ENCODE measurements at regions not wholly inside any gene's neighbourhood (a gene's known extent, or its start where the extent isn't known, plus 50 kb on each side); places are given as distances from the start of the nearest gene placed in this dataset.

DNA sequence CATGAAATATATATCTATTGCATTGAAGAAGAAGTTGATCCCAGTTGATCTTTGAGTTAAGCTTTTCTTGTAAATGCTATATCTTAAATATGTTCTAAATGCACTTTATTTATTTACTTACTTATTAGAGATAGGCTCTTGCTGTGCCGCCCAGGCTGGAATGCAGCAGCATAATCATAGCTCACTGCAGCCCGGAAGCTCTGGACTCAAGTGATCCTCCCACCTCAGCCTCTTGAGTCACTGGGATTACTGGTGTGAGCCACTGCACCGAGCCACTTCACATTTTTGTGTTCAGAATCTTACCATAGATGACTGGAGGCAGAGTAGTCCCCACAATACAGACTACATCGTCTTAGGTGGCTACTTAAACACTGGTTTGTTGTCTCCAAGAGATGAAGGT is 324.3 kb upstream of the SLIT2 start:
- Histone ChIP-seq H3K36me3 (ENCODE audit: control insufficient read depth in 2 of 2, extremely low read depth in 1 of 2, insufficient read depth in 2 of 2, low read length in 2 of 2) (no peaks in the 10 kb centered on the region), H3K4me2 (ENCODE audit: insufficient read depth, low read length) (no peak overlapping the region), H3K9me1 (replicated peaks; ENCODE audit: control insufficient read depth, extremely low read depth, insufficient read depth, low read length) (no peaks in the 10 kb centered on the region), H3K27ac (ENCODE audit: insufficient read depth, low read depth, low read length) (no peak overlapping the region), H3K27me3 (ENCODE audit: control insufficient read depth in 2 of 2, insufficient read depth in 2 of 2, low read length in 2 of 2) (no peaks in the 10 kb centered on the region), H3K79me2 (ENCODE audit: control insufficient read depth, insufficient read depth, low read length) (no peaks in the 10 kb centered on the region), H3K4me3 (replicated peaks in 1 of 3; ENCODE audit: insufficient read depth in 1 of 3, low read depth in 1 of 3, low read length in 3 of 3) (no peak overlapping the region), H4K20me1 (replicated peaks; ENCODE audit: control insufficient read depth, extremely low read depth, insufficient read depth, low read length) (no peaks in the 10 kb centered on the region), H3K4me1 (ENCODE audit: control insufficient read depth, extremely low read depth, insufficient read depth, low read length) (no peaks in the 10 kb centered on the region), H3K9ac (replicated peaks; ENCODE audit: extremely low read depth, insufficient read depth, low read length) (no peak overlapping the region), H3K9me3 (replicated peaks; ENCODE audit: control insufficient read depth, insufficient read depth, low read length) (no peaks in the 10 kb centered on the region), H2AFZ (ENCODE audit: low read depth, low read length) (no peak overlapping the region)
- DNase-seq (ENCODE audit: low read depth, low spot score) (no peak), FAIRE-seq (no peak)
- intact Hi-C loops (cut with micrococcal nuclease) (no loop called here), dilution Hi-C loops (cut with MboI; ENCODE audit: extremely low pct_ligation_motif_present, low sequenced_read_pairs) (no loop called here)
- no TSS peak for BruUV-seq (replicated peaks)
- TF ChIP-seq GATA2 (IDR thresholded peaks at IDR 0.05; ENCODE audit: insufficient read depth, insufficient read length, low read depth, low read length) (no peak), FOS (IDR thresholded peaks at IDR 0.05; ENCODE audit: borderline replicate concordance, insufficient read depth, low read length) (no peak), MYC (IDR thresholded peaks at IDR 0.05; ENCODE audit: low read depth, low read length) (no peak), POLR2AphosphoS5 (IDR thresholded peaks at IDR 0.05; ENCODE audit: insufficient read depth, low read depth, low read length) (no peak), EZH2 (IDR thresholded peaks at IDR 0.05; ENCODE audit: borderline replicate concordance, low read depth, low read length, severe bottlenecking) (no peak), POLR2A (IDR thresholded peaks at IDR 0.05; ENCODE audit: low read depth, low read length) (no peak)
- TF ChIP-seq, protein P1, sequence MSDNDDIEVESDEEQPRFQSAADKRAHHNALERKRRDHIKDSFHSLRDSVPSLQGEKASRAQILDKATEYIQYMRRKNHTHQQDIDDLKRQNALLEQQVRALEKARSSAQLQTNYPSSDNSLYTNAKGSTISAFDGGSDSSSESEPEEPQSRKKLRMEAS (IDR thresholded peaks at IDR 0.05; ENCODE audit: insufficient read depth, insufficient read length): no peak
- POLR2A ChIA-PET: no interaction called here
- CTCF ChIA-PET: no interaction called here

DNA sequence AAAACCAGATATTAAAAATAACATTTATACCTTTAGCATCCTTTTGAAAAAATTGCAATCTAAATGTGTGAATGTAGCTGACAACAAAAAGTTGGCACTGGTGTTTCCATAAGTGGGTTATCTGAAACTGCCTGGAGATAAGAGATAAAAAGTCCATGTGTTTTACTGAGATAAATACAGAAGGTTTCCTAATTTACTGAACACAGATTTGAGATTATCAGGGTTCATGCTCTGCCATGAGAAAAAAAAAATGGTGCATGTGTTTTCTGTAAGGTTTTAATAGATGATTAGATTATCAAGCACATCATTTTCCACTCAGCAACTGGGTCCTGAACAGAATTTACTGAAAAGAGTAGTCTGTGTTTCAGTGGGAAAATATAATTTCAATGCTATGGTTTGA is 326.2 kb upstream of the SLIT2 start:
- dilution Hi-C loops (cut with MboI; ENCODE audit: extremely low pct_ligation_motif_present, low sequenced_read_pairs) (no loop called here), intact Hi-C loops (cut with micrococcal nuclease) (no loop called here)
- Histone ChIP-seq H3K79me2 (ENCODE audit: control insufficient read depth, insufficient read depth, low read length) (no peaks in the 10 kb centered on the region), H2AFZ (ENCODE audit: low read depth, low read length) (no peak overlapping the region), H3K9ac (replicated peaks; ENCODE audit: extremely low read depth, insufficient read depth, low read length) (no peak overlapping the region), H3K27ac (ENCODE audit: insufficient read depth, low read depth, low read length) (no peak overlapping the region), H3K9me1 (replicated peaks; ENCODE audit: control insufficient read depth, extremely low read depth, insufficient read depth, low read length) (no peaks in the 10 kb centered on the region), H3K9me3 (replicated peaks; ENCODE audit: control insufficient read depth, insufficient read depth, low read length) (no peaks in the 10 kb centered on the region), H4K20me1 (replicated peaks; ENCODE audit: control insufficient read depth, extremely low read depth, insufficient read depth, low read length) (no peaks in the 10 kb centered on the region), H3K36me3 (ENCODE audit: control insufficient read depth in 2 of 2, extremely low read depth in 1 of 2, insufficient read depth in 2 of 2, low read length in 2 of 2) (no peaks in the 10 kb centered on the region), H3K27me3 (ENCODE audit: control insufficient read depth in 2 of 2, insufficient read depth in 2 of 2, low read length in 2 of 2) (no peaks in the 10 kb centered on the region), H3K4me1 (ENCODE audit: control insufficient read depth, extremely low read depth, insufficient read depth, low read length) (no peaks in the 10 kb centered on the region), H3K4me2 (ENCODE audit: insufficient read depth, low read length) (no peak overlapping the region), H3K4me3 (replicated peaks in 1 of 3; ENCODE audit: insufficient read depth in 1 of 3, low read depth in 1 of 3, low read length in 3 of 3) (no peak overlapping the region)
- DNase-seq (ENCODE audit: low read depth, low spot score) (no peak), FAIRE-seq (no peak)
- TF ChIP-seq, protein P2, sequence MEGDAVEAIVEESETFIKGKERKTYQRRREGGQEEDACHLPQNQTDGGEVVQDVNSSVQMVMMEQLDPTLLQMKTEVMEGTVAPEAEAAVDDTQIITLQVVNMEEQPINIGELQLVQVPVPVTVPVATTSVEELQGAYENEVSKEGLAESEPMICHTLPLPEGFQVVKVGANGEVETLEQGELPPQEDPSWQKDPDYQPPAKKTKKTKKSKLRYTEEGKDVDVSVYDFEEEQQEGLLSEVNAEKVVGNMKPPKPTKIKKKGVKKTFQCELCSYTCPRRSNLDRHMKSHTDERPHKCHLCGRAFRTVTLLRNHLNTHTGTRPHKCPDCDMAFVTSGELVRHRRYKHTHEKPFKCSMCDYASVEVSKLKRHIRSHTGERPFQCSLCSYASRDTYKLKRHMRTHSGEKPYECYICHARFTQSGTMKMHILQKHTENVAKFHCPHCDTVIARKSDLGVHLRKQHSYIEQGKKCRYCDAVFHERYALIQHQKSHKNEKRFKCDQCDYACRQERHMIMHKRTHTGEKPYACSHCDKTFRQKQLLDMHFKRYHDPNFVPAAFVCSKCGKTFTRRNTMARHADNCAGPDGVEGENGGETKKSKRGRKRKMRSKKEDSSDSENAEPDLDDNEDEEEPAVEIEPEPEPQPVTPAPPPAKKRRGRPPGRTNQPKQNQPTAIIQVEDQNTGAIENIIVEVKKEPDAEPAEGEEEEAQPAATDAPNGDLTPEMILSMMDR (IDR thresholded peaks at IDR 0.05; ENCODE audit: extremely low read depth in 1 of 2, insufficient read depth in 1 of 2, low read depth in 1 of 2, low read length in 2 of 2): no peak
- TF ChIP-seq JUN (IDR thresholded peaks at IDR 0.05; ENCODE audit: borderline replicate concordance, insufficient read depth, insufficient read length, low read depth): no peak
- TF ChIP-seq POLR2A (IDR thresholded peaks at IDR 0.05; ENCODE audit: low read depth, low read length): no peak
- no peak for TF ChIP-seq GATA2 (IDR thresholded peaks at IDR 0.05; ENCODE audit: insufficient read depth, insufficient read length, low read depth, low read length)
- TF ChIP-seq POLR2AphosphoS5 (IDR thresholded peaks at IDR 0.05; ENCODE audit: insufficient read depth, low read depth, low read length): no peak
- no peak for TF ChIP-seq FOS (IDR thresholded peaks at IDR 0.05; ENCODE audit: borderline replicate concordance, insufficient read depth, low read length)
- TF ChIP-seq MYC (IDR thresholded peaks at IDR 0.05; ENCODE audit: low read depth, low read length): no peak
- no peak for TF ChIP-seq EZH2 (IDR thresholded peaks at IDR 0.05; ENCODE audit: borderline replicate concordance, low read depth, low read length, severe bottlenecking)
- CTCF ChIA-PET: interaction anchor here (1.0 kb wide), 1 partner anchor 323 kb away, joined by 3 read pairs; no protein-coding TSS in a partner anchor
- no TSS peak for BruUV-seq (replicated peaks)
- POLR2A ChIA-PET: no interaction called here

Data from endothelial cell of umbilical vein (primary cell).